OCI-M1 (cell line): ENCODE measurements at regions not wholly inside any gene's neighbourhood (a gene's known extent, or its start where the extent isn't known, plus 50 kb on each side); places are given as distances from the start of the nearest gene placed in this dataset.
"Not testable (repeated sequence)": the region's sequence is repeated elsewhere in the genome, so short reads cannot be mapped to it uniquely, and the experiment has no call there.

Experiments used
- DNase-seq: peaks from one replicate; lab custom pipeline; 2025; lab: John Stamatoyannopoulos, UW

- DNase-seq, result no peak
These were observed 1623.3 kb upstream of the B3GALT2 start for GRCh38 chr1:194809665-194810064.

DNA sequence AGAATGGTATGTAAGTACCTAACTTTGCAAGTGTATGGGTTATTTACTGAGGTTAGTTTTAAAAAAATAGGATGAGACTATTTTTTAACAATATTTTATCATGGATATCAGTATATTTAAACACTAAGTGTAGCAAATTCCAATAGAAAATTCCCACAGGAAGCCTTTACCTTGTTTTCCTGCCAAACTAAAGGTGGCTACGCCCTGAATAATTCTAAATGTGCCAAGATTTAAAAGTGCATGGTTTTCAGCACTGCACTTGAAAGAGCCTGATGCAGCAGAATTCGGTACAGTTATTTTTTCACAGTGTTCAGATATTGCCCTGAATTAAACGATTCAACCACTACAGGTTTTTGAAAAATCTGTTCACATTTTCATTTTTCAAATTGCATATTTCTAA lies 1622.8 kb upstream of the B3GALT2 start:
- no peak for DNase-seq

DNA sequence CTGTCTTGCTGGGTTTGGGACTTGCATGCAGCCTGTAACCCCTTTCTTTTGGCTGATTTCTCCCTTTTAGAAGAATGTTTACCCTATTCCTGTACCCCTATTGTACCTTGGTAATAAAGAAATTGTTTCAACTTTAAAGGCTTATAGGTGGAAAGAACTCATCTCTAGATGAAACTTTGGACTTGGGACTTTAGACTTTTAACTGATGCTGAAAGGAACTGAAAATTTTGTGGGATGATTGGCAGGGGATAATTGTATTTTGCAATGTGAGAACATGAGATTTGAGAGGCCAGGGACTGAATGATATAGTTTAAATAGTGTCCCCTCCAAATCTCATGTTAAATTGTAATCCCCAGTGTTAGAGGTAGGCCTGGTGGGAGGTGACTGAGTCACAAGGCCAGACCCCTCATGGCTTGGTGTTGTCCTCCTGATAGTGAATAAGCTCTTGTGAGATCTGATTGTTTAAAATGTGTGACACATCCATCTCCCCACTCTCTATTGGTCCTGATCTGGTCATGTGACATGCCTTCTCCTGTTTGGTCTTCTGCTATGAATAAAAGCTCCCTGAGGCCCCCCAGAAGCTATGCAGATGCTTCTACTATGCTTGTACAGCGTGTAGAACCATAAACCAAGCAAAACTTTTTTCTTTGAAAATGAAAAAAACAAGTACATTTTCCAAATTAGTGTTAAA lies 1621.3 kb upstream of the B3GALT2 start:
- no peak for DNase-seq

DNA sequence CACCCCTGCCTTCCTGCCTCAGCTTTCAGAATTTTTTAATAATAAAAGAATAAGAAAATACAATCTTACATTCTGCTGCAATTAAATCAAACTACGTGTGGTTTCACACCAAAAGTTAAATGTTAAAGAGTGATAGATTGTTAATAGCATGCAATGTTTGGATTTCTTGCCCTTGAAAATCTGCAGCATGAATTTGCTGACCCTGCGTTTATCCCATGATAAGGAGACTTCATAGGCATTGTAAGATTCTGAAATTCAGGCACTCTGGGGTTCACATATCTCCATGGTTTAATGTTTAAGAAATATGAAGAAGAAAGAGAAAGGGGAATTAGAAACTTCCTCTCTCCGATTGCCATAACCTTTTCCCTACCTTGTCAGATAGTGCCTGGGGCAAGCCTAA lies 1616.2 kb upstream of the B3GALT2 start:
- peak; percentile 11 for DNase-seq

DNA sequence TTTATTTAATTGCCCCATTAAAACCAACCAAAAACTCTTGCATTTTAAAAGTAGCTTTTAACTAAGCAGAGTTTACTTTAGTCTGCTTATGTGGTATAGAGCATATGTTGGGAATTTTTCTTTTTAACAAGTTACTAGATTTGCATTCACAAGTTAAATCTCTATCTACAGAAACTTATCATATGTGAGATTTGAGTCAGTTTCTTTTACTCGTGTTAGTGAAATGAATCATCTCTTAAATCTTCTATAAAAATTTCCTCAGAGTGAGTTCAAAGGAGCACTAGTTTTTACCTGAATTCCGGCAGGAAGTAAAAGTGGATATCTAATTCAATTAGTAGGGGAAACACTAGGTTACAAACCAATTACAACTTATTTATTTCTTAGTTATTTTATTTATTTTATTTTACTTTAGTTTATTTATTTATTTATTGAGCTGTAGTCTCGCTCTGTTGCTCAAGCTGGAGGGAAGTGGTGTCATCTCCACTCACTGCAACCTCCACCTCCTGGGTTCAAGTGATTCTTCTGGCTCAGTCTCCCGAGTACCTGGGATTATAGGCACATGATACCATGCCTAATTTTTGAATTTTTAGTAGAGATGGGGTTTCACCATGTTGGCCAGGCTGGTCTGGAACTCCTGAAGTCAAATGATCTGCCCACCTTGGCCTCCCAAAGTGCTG lies 1609.6 kb upstream of the B3GALT2 start:
- no peak for DNase-seq

DNA sequence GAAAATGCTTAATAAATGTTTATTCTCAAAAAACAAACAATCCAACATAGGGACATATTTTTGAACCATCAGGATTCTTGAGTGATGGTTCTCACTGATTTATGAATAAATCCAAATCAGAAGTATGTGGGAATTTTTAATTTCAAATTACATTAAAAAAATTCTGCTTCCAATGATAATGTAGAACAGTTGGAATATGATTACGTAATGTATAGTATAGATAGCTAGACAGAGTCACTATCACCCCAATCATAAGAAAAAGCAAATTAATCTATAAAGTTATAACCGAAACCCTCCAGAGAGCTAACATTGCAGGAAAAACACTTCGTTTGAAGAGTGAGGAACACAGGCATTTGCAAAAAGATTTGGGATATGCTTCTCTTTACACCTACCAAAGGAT lies 1600.6 kb upstream of the B3GALT2 start:
- no peak for DNase-seq

DNA sequence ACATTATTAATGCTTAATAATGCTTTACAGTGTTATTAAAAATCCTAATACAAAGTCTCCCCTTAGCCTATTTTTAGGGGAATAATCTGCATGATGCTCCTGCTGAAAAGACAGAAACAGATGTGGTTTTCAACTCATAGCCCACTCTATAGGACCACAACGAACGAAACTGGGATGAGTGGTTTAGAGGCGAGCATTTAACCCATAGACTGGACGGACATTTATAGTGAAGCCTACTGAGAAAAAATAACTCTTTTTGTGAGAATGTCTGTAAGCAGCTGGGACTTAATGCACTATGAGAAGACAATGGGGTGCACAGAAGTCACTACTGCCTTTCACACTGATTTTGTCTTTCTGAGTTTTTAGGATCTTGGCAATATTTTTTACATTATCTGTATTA lies 1599.6 kb upstream of the B3GALT2 start:
- DNase-seq, result no peak

DNA sequence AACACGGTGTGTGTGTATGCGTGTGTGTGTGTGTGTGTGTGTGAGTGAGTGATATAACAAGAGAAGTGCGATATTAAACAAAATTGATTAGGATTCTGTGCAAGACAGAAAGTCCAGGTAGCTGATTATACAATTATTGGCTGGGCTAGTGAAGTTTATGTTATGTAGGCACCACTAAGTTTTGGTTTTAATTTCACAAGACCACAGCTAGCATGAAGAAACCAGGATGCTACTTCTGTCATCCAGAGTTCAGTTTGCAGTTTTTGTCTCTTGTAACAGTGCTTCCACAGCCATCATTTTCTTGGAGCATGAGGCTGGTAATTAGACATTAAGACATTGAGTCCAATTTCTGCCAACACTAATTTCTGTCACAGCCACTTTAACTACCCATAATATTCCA lies 1590.2 kb upstream of the B3GALT2 start:
- DNase-seq, result no peak

DNA sequence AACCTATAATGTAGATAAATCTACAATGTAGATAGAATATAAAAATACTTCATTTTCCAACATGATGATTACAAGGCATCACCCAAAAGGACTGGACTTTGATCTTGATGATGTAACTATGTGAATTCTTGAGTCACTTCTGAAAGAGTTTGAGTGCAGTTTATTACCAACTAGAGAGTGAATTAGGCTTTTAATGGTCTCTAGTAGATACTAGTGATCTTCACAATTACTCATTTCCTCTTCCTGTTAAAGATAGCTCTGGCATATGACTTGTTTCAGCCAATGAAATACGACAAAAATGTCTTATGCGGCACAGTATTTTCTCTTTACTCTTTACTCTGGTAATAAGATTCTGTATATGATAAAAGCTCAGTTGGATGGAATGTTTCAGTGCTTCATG lies 1588.1 kb upstream of the B3GALT2 start:
- peak; percentile 23 for DNase-seq

- no peak for DNase-seq
These were observed 1569.0 kb upstream of the B3GALT2 start for GRCh38 chr1:194755241-194755994.

- not testable (repeated sequence) for DNase-seq
These were observed 1552.4 kb upstream of the B3GALT2 start for GRCh38 chr1:194738843-194739242.

DNA sequence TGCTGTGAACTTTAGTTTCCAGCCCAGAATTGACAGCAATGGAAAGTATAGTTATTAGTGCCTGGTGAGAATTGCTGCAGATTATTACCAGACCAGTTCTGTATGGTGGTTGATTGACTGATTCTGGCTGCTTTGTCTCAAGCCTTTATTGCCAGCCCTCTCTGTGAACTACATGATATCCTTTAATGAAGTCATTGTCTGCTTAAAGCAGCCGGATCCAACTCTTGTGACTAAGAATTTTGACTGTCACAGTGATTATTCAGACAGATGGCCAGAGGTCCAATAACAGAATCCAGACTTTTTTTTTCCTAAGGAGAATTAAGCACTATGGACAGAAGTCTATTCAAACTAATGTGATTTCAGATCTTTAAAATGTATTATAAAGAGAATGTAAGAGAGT lies 1548.6 kb upstream of the B3GALT2 start:
- DNase-seq, result no peak

DNA sequence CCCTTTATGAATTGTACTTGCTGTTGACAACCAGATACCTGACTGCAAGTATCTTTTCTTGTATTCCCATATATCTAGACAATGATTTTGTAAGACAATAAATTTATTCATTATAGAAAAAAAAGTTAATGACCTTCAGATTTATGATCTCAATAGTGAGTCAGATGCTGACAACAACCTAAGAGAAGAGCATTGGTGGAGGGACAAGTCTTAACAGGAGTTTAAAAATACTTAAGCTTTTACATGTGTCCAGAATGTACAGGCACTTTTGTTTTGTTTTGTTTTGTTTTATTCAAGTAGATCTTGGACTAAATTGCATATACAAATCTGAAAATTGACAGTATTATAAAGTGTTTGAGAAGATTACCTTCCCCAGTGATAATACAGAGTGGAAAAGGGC lies 1544.6 kb upstream of the B3GALT2 start:
- DNase-seq, result no peak

DNA sequence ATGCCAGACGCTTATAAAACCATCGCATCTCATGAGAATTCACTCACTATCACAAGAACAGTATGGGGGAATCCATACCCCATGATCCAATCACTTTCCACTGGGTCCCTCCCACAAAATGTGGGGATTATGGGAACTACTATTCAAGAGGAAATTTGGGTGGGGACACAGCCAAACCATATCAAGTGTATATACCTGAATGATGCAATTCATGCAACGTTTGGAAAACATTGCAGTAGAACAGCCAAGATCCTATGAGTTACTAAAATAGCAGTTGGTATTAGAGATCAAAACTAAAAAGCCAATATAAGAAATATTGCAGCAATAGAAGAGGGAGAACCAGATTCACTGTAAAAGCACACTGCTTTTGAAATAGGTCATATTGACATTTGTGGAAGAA lies 1543.9 kb upstream of the B3GALT2 start:
- DNase-seq, result no peak

GRCh38 chr1:194723067-194723466 lies 1536.7 kb upstream of the B3GALT2 start:
- DNase-seq, result no peak

DNA sequence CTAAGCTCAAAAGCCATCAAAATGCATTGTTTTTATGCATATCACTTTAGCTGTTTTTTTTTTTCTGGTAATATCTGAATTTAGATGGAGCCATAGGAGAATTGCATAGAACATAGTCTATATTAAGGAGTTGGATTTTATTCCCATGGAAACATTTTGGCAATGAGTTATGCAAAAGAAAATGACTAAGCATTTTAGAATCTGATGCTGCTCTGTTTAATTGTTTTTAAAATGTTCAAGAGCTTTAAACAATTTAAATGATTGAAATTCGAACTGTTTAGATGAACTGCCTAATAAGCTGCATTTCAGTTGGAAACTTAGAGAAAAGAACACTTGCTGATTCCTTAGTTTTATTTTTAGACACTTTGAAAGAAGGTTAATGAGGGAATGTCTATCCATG lies 1531.5 kb upstream of the B3GALT2 start:
- DNase-seq, result no peak

DNA sequence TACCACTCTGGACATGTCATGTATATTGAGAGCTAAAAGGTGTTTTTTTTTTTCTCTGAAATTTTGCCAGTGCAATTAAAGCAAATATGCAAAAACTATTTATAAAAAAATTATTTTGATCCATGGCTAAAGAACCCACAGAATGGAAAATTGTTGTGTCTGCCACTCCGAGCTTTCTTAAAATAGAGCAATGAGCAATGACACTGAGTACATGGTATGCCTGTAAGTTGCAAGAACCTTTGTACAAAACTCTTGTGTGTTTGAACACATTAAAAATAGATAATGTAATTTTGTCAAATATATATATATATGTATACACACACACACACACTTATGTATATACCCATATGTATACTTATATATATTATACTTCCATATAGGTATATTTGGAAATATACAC lies 1530.9 kb upstream of the B3GALT2 start:
- DNase-seq, result no peak

GRCh38 chr1:194710671-194711070 lies 1524.3 kb upstream of the B3GALT2 start:
- DNase-seq, result no peak

GRCh38 chr1:194709439-194709838 lies 1523.0 kb upstream of the B3GALT2 start:
- no peak for DNase-seq

DNA sequence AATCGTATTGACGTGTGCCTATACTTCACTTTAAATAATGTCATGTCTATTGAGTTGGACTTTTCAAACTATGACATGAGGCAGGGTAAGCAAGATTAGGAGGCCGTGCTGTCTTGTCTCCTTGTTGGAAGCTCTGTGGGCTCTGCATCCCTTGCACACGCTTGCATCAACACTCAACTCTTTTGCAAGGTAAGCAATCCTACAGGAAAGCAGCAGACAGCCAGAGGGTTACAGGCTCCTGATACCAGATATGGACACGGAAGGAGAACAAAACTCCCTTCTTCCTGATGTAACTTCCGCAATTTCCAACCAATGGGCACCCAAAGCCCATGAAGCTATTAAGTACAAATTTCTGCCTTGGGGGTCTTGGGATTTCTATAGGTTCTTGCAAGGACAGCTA lies 1520.7 kb upstream of the B3GALT2 start:
- no peak for DNase-seq

DNA sequence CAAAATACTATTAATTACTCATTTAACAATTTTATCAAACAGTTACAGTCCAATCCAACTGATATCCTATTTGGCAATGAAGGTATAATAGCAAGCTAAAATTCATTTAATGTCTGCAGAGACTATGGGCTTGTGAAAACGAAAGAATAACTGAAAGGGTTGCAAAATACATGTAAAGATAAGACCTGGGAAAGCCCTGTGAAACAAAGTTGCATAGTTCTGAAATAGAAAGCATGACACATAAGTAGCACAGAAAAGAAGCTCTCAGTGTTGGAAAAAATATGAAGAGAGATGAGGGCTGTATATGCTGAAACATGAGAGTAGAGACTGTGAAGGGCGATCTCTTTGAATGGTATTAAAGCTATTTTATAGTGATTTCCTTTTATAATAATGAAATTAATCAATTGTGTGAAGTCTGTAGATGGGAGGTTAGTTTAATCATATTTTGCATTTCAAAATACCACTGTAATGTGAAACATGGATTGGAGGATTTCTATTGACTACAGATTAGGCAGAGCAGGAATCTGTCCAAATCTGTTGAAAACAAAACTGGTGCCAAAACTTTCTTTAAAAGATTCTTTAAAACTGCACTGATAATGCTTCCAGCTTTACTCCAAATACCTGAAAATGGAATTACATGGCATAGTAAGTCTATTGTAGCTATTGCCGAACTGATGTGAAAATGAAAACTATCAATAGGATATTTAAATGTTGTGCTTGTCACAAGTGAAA lies 1518.9 kb upstream of the B3GALT2 start:
- peak; percentile 90 for DNase-seq

DNA sequence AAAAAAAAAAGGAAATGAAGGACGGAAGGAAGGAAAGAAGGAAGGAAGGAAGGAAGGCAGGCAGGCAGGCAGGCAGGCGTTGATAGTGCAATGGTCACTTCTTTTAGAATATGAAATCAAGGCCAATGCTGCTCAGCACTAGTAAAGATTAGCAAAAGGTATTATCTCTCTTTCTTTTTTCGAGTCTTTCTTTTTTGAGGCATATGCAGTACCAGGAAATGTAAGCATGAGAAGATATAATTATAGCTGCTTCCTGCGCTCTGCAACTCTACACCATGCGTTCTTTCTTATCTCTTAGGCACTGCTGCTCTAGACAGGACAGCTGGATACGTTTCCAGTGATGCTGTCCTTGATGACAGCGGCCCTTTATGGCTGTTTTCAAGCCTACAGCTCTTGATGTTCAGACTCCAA lies 1512.5 kb upstream of the B3GALT2 start:
- DNase-seq, result peak; percentile 91

- no peak for DNase-seq
These were observed 1506.8 kb upstream of the B3GALT2 start for GRCh38 chr1:194693244-194693643.
